ENCODE measurements at regions not wholly inside any gene's neighbourhood (a gene's known extent, or its start where the extent isn't known, plus 50 kb on each side); places are given as distances from the start of the nearest gene placed in this dataset.

DNA sequence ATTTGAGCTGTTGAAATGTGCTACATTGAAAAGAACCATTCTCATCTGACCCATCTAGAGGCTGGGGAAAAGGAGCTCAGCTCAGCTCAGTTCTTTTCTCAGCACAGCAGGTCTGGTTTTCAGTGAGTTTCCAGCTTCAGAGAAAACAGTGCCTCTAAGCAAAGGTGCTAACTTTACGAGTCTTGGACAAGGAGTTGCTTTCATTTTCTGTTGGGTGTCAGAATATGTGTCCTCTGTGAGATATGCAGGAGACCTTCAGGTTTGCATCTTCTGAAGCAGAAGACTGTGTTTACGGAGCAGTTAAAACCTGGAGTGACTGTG, 321.3 kb upstream of the USP24 start:
- Histone ChIP-seq H3K79me2 (ENCODE audit: low read length) (no peaks in the 10 kb centered on the region), H3K27ac (ENCODE audit: low read length) (no peak overlapping the region), H4K20me1 (ENCODE audit: insufficient read depth, low read length) (no peaks in the 10 kb centered on the region), H3K27me3 (ENCODE audit: low read depth, low read length) (no peaks in the 10 kb centered on the region), H3K36me3 (replicated peaks; ENCODE audit: low read depth, low read length) (no peaks in the 10 kb centered on the region), H3K4me1 (ENCODE audit: low read length) (no peaks in the 10 kb centered on the region), H2AFZ (ENCODE audit: low read depth, low read length) (no peak overlapping the region), H3K9ac (ENCODE audit: low read length) (no peak overlapping the region), H3K4me2 (ENCODE audit: low read length) (peak overlapping the region; percentile 40), H3K4me3 (ENCODE audit: low read length) (peak overlapping the region; percentile 20; the same call in 1 of the 2 replicates), H3K9me3 (ENCODE audit: insufficient read depth, low read length) (no peaks in the 10 kb centered on the region)
- TF ChIP-seq EZH2phosphoT487 (IDR thresholded peaks at IDR 0.05; ENCODE audit: low read depth) = no peak
- TF ChIP-seq CTCF (IDR thresholded peaks at IDR 0.05; ENCODE audit: low read depth, low read length) = no peak

- TF ChIP-seq EZH2phosphoT487 (IDR thresholded peaks at IDR 0.05; ENCODE audit: low read depth) = no peak
- TF ChIP-seq CTCF (IDR thresholded peaks at IDR 0.05; ENCODE audit: low read depth, low read length) = no peak
- no peaks in the 10 kb centered on the region for H4K20me1 ChIP-seq (ENCODE audit: insufficient read depth, low read length)
- H3K9ac ChIP-seq (ENCODE audit: low read length) = no peak overlapping the region
These were observed 320.8 kb upstream of the USP24 start for GRCh38 chr1:55535724-55536544.

GRCh38 chr1:55534565-55535121, 319.5 kb upstream of the USP24 start:
- no peak overlapping the region for H3K9ac ChIP-seq (ENCODE audit: low read length)
- no peak overlapping the region for H3K4me2 ChIP-seq (ENCODE audit: low read length)
- no peak overlapping the region for H2AFZ ChIP-seq (ENCODE audit: low read depth, low read length)
- no peaks in the 10 kb centered on the region for H3K79me2 ChIP-seq (ENCODE audit: low read length)
- no peaks in the 10 kb centered on the region for H4K20me1 ChIP-seq (ENCODE audit: insufficient read depth, low read length)
- no peak overlapping the region for H3K27ac ChIP-seq (ENCODE audit: low read length)
- no peak for TF ChIP-seq EZH2phosphoT487 (IDR thresholded peaks at IDR 0.05; ENCODE audit: low read depth)
- no peak for TF ChIP-seq CTCF (IDR thresholded peaks at IDR 0.05; ENCODE audit: low read depth, low read length)
- H3K4me3 ChIP-seq (ENCODE audit: low read length) = no peak overlapping the region
- no peaks in the 10 kb centered on the region for H3K4me1 ChIP-seq (ENCODE audit: low read length)
- no peaks in the 10 kb centered on the region for H3K9me3 ChIP-seq (ENCODE audit: insufficient read depth, low read length)
- H3K27me3 ChIP-seq (ENCODE audit: low read depth, low read length) = no peaks in the 10 kb centered on the region
- H3K36me3 ChIP-seq (replicated peaks; ENCODE audit: low read depth, low read length) = no peaks in the 10 kb centered on the region

More at GRCh38 chr1:55535724-55536544, 320.8 kb upstream of the USP24 start:
- no peaks in the 10 kb centered on the region for H3K9me3 ChIP-seq (ENCODE audit: insufficient read depth, low read length)
- H2AFZ ChIP-seq (ENCODE audit: low read depth, low read length) = no peak overlapping the region
- H3K36me3 ChIP-seq (replicated peaks; ENCODE audit: low read depth, low read length) = no peaks in the 10 kb centered on the region
- H3K27me3 ChIP-seq (ENCODE audit: low read depth, low read length) = no peaks in the 10 kb centered on the region
- no peaks in the 10 kb centered on the region for H3K4me1 ChIP-seq (ENCODE audit: low read length)
- H3K4me2 ChIP-seq (ENCODE audit: low read length) = no peak overlapping the region; the same call in 1 of the 2 replicates
- no peak overlapping the region for H3K27ac ChIP-seq (ENCODE audit: low read length)
- peak overlapping the region; percentile 20; the same call in 1 of the 2 replicates for H3K4me3 ChIP-seq (ENCODE audit: low read length)
- no peaks in the 10 kb centered on the region for H3K79me2 ChIP-seq (ENCODE audit: low read length)

GRCh38 chr1:55531644-55532043, 316.5 kb upstream of the USP24 start:
- Histone ChIP-seq H3K27me3 (ENCODE audit: low read depth, low read length) (no peaks in the 10 kb centered on the region), H3K4me1 (ENCODE audit: low read length) (no peaks in the 10 kb centered on the region), H3K9ac (ENCODE audit: low read length) (no peak overlapping the region), H3K4me3 (ENCODE audit: low read length) (no peak overlapping the region), H3K27ac (ENCODE audit: low read length) (no peak overlapping the region), H3K9me3 (ENCODE audit: insufficient read depth, low read length) (no peaks in the 10 kb centered on the region), H3K36me3 (replicated peaks; ENCODE audit: low read depth, low read length) (no peaks in the 10 kb centered on the region), H3K79me2 (ENCODE audit: low read length) (no peaks in the 10 kb centered on the region), H2AFZ (ENCODE audit: low read depth, low read length) (no peak overlapping the region), H3K4me2 (ENCODE audit: low read length) (no peak overlapping the region), H4K20me1 (ENCODE audit: insufficient read depth, low read length) (no peaks in the 10 kb centered on the region)
- TF ChIP-seq CTCF (IDR thresholded peaks at IDR 0.05; ENCODE audit: low read depth, low read length) = no peak
- TF ChIP-seq EZH2phosphoT487 (IDR thresholded peaks at IDR 0.05; ENCODE audit: low read depth) = no peak

Data from OCI-LY3 (cell line).